Dendritic cell treated with granulocyte-macrophage colony-stimulating factor and Interleukin-4, amounts not matched to agents 40 ng/mL and 50 ng/mL, for 4 days (primary cell): ENCODE measurements at regions not wholly inside any gene's neighbourhood (a gene's known extent, or its start where the extent isn't known, plus 50 kb on each side); places are given as distances from the start of the nearest gene placed in this dataset.

Experiments
- H3K27ac Mint-ChIP-seq: one replicate; pipeline ENCODE4 v1.8.0; 2022; ENCODE audit warnings: mild to moderate bottlenecking, mixed read lengths
- H3K27me3 Mint-ChIP-seq: one replicate; pipeline ENCODE4 v1.8.0; 2022; ENCODE audit warnings: mild to moderate bottlenecking, mixed read lengths
- H3K36me3 Mint-ChIP-seq: one replicate; pipeline ENCODE4 v1.8.0; 2022; ENCODE audit warnings: low read depth, mixed read lengths
- H3K4me1 Mint-ChIP-seq: one replicate; pipeline ENCODE4 v1.8.0; 2022; ENCODE audit warnings: low read depth, mixed read lengths
- H3K4me3 Mint-ChIP-seq: one replicate; pipeline ENCODE4 v1.8.0; 2022; ENCODE audit warnings: mild to moderate bottlenecking, moderate library complexity, mixed read lengths
- H3K9me3 Mint-ChIP-seq: one replicate; pipeline ENCODE4 v1.8.0; 2022; ENCODE audit warnings: mixed read lengths
- intact Hi-C: fragments of 100-400 bp; cut with micrococcal nuclease; formaldehyde crosslinking; loops from one replicate; pipeline ENCODE4 v1.15.0; 2022

DNA sequence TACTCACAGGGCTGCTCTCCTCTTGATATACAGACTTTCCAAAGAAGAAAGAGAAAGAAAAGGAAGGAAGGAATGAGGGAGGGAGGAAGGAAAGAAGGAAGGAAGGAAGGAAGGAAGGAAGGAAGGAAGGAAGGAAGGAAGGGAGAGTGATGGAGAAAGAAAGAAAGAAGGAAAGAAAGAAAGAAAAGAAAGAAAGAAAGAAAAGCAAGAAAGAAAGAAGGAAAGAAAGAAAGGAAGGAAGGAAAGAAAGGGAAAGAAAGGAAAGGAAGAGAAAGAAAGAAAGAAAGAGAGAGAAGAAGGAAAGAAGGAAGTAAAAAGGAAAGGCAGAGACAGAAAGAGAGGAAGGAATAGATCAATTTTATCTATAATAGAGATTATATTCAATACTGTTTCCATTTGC lies 1257.4 kb downstream of the EPHA7 start:
- intact Hi-C loops = no loop called here

DNA sequence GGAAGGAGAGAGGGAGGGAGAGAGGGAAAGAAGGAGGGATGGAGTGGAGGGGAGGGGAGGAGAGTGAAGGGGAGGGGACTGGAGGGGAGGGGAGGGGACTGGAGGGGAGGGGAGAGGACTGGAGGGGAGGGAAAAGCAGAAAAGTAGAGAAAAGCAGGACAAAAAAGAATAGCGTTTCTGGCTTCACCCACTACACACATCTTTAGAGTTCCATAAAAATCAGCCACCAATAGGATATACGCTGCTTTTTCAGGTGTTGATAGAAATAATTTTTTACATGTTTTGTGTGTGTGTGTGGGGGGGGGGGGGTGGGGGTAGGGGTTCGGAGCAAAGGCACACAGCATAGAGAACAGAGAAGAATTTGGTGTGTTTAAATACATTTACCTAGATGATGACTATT lies 1259.1 kb downstream of the EPHA7 start:
- Mint-ChIP-seq H3K4me1 (no peaks in the 10 kb centered on the region), H3K36me3 (no peaks in the 10 kb centered on the region), H3K27ac (no peak overlapping the region), H3K4me3 (no peak overlapping the region), H3K27me3 (no peaks in the 10 kb centered on the region), H3K9me3 (peaks cover 7% of the 10 kb centered on the region)
- intact Hi-C loops = no loop called here

More for the DNA sequence above, 1257.4 kb downstream of the EPHA7 start:
- Mint-ChIP-seq H3K9me3 (peaks cover 7% of the 10 kb centered on the region), H3K27me3 (no peaks in the 10 kb centered on the region), H3K36me3 (no peaks in the 10 kb centered on the region), H3K4me3 (no peak overlapping the region), H3K4me1 (no peaks in the 10 kb centered on the region), H3K27ac (no peak overlapping the region)

DNA sequence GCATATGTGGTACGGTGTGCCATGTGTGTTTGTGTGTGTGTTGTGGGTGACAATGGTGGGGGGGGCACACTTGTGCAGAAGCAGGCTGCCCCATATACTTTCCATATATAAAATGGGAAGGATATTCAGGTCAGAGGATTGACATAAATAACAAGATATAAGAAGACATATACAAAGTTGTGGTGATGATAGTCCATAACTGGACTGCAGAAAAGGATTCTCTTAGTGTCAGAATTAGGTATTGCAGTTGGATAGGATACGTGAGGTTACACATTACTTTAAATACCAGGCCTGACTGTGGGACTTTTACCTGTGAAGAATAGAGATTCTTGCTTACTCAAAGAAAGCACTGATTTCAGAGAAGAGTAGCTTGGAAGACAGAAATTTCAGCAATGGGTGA lies 1260.3 kb downstream of the EPHA7 start:
- H3K9me3 Mint-ChIP-seq = peaks cover 7% of the 10 kb centered on the region
- intact Hi-C loops = no loop called here
- no peak overlapping the region for H3K4me3 Mint-ChIP-seq
- no peaks in the 10 kb centered on the region for H3K4me1 Mint-ChIP-seq
- H3K27ac Mint-ChIP-seq = no peak overlapping the region
- H3K27me3 Mint-ChIP-seq = no peaks in the 10 kb centered on the region
- no peaks in the 10 kb centered on the region for H3K36me3 Mint-ChIP-seq

DNA sequence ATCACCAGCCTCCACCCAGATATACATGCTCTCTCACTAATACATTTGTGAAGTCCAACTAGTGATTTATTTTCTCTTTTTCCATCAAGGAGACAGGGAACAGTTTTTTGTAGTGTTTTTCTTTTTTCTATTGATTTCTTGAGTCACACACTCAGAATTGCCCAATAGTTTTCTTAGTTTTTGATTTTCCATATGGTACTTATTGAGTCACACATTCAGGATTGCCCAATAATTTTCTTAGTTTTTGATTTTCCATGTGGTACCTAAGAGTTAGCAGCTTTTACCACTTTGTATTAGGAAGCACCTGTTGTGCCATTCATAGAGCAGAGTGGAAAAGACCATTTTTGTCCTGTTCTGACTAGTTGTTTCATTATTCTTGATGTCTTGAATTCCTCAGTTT lies 1268.8 kb downstream of the EPHA7 start:
- peaks cover 3% of the 10 kb centered on the region for H3K27me3 Mint-ChIP-seq

DNA sequence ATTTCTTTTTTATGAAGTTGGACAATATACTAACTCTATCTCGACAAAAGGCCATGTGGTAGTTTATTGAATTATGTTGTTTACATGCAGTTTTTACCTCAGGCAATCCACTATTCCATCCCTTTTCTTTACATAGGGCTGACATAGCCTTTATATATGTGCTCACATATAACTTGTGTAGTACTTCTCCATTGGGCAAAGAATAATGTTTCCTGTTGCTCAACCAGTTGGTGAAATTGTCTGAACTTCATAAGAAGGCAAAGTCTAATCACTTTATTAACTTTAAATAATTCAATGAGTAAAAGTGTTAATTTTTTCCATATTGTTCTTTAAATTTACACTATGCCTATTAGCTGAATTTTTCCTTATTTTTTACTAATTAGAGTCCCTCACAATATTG lies 1272.1 kb downstream of the EPHA7 start:
- Mint-ChIP-seq H3K36me3 (no peaks in the 10 kb centered on the region), H3K4me3 (no peak overlapping the region), H3K9me3 (no peaks in the 10 kb centered on the region), H3K27me3 (peaks cover 3% of the 10 kb centered on the region), H3K27ac (no peak overlapping the region), H3K4me1 (peaks cover 20% of the 10 kb centered on the region)
- intact Hi-C loops = no loop called here

More for the DNA sequence above, 1268.8 kb downstream of the EPHA7 start:
- H3K4me1 Mint-ChIP-seq = peaks cover 20% of the 10 kb centered on the region
- intact Hi-C loops = no loop called here
- H3K36me3 Mint-ChIP-seq = no peaks in the 10 kb centered on the region
- H3K9me3 Mint-ChIP-seq = no peaks in the 10 kb centered on the region
- H3K4me3 Mint-ChIP-seq = no peak overlapping the region
- H3K27ac Mint-ChIP-seq = no peak overlapping the region

DNA sequence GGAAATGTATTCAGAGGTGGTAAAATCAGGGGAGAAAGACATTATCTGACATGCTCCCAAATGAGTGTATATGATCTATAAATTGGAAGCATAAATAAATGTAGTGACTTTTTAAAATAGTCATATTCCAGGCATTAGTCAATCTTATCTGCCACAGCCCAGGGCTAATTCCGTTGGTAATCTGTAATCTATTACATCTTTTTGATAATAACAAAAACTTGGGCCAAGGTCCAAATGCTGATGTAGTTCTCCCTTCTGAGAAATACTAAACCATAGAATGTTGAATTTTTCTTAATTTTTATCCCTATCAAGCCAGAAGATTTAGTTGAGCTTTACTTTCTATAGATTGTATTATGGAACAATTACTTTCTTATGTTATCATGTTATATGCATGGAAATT lies 1279.8 kb downstream of the EPHA7 start:
- Mint-ChIP-seq H3K27me3 (no peaks in the 10 kb centered on the region), H3K4me1 (no peaks in the 10 kb centered on the region), H3K4me3 (no peak overlapping the region), H3K36me3 (no peaks in the 10 kb centered on the region), H3K27ac (no peak overlapping the region), H3K9me3 (no peaks in the 10 kb centered on the region)
- intact Hi-C loops = no loop called here

DNA sequence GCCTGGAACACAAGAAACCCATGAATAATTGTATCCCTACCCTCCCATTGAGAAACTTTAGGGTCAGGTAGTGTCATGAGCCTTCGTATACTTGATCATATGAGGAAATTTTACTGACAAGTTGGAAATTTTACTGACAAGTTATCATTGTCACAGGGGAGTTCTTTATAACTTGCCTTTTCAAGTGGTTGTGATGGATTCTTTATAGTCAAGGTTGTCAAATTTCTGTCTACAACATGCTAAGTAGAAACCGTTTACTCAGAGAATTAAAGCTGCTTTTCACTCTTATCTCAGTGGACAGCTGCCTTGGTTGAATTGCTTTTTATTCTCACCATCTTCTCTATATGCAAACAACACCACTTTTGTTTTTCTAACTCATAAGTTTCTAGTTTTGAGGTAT lies 1286.4 kb downstream of the EPHA7 start:
- Mint-ChIP-seq H3K27me3 (no peaks in the 10 kb centered on the region), H3K27ac (no peak overlapping the region), H3K4me1 (peaks cover 5% of the 10 kb centered on the region)

DNA sequence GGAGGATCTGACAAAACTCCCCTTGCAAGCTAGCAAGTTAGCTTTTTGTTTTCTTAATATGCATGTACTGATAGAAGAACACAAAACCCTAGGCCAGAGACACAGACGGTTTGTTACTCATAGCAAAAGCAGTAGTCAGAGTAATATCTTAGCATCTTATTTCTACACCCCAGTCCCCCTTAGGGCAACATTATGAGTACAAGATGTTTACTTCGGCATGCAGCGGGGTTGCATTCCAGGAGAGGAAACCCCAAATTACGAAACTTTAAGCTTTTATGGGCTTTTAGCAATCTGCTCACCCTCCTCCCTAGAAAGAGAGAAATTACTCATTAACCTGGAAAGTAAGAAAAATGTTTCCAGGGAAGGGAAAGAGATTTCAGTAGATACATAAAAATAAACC lies 1286.9 kb downstream of the EPHA7 start:
- Mint-ChIP-seq H3K9me3 (no peaks in the 10 kb centered on the region), H3K4me1 (peaks cover 8% of the 10 kb centered on the region), H3K27me3 (no peaks in the 10 kb centered on the region), H3K4me3 (no peak overlapping the region), H3K27ac (no peak overlapping the region), H3K36me3 (no peaks in the 10 kb centered on the region)
- intact Hi-C loops = no loop called here

More for the DNA sequence above, 1286.4 kb downstream of the EPHA7 start:
- Mint-ChIP-seq H3K9me3 (no peaks in the 10 kb centered on the region), H3K4me3 (no peak overlapping the region), H3K36me3 (no peaks in the 10 kb centered on the region)
- intact Hi-C loops = no loop called here

DNA sequence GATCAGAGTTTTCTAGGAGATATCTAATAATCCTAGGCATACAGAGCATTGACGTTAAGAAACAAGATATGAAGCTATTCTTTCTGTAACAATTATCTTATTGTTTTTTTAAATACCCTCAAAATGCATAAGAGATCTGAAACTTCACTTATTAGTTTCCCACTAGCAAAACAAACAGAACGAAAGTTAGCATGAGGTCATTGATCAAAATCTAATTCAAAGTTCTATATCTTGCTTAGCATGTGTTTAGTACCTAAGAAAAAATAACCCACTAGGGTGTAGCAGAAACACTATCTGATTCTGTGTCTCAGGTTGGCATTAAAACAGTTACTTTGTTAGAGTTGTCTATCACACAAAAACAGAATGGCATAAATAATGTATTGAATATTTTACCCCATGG lies 1288.4 kb downstream of the EPHA7 start:
- Mint-ChIP-seq H3K4me1 (peaks cover 15% of the 10 kb centered on the region), H3K4me3 (no peak overlapping the region), H3K9me3 (no peaks in the 10 kb centered on the region), H3K27ac (no peak overlapping the region), H3K36me3 (no peaks in the 10 kb centered on the region), H3K27me3 (no peaks in the 10 kb centered on the region)
- intact Hi-C loops = no loop called here

DNA sequence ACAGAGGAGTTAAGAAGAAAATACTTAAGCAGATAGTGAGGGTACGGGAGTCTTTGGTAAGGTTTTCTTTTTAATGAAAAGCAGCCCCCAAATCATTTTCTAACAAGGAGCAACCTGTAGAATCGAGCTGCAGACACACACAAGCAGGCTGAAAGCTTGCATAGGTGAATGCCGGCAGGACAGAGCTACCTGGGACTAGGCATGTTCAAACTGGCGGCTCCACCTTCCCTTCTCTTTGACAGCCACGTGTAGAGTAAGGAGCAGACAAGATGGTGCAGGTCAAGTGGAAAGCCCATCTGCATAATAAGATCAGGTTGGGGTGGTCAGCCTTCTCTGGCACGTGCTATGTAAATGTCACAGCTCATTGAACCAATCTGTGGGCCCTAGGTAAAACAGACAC lies 1292.4 kb downstream of the EPHA7 start:
- H3K27me3 Mint-ChIP-seq = no peaks in the 10 kb centered on the region
- no peak overlapping the region for H3K27ac Mint-ChIP-seq
- no peak overlapping the region for H3K4me3 Mint-ChIP-seq
- no peaks in the 10 kb centered on the region for H3K9me3 Mint-ChIP-seq
- H3K36me3 Mint-ChIP-seq = no peaks in the 10 kb centered on the region
- H3K4me1 Mint-ChIP-seq = peaks cover 20% of the 10 kb centered on the region
- intact Hi-C loops = no loop called here

DNA sequence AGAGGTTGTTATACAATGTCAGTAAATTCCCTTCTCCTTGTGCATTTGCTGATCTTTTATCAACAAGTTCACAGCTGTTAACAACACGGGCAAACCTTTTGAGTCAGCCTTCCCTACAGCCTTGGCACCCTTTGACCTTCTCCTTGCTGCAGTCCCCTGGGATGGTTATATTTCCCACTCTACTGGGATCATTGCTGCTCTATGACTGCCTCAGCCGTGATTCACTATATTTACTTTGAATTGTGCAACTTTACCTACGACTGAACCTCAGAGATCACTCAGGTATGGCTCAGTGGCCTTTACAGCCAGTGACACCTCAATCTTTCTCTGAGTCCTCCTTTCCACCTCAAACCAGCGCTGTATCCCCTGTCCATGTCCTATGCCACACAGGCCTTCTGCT lies 1293.3 kb downstream of the EPHA7 start:
- Mint-ChIP-seq H3K9me3 (no peaks in the 10 kb centered on the region), H3K4me3 (no peak overlapping the region), H3K27ac (no peak overlapping the region), H3K4me1 (peaks cover 20% of the 10 kb centered on the region), H3K27me3 (no peaks in the 10 kb centered on the region), H3K36me3 (no peaks in the 10 kb centered on the region)
- intact Hi-C loops = no loop called here

DNA sequence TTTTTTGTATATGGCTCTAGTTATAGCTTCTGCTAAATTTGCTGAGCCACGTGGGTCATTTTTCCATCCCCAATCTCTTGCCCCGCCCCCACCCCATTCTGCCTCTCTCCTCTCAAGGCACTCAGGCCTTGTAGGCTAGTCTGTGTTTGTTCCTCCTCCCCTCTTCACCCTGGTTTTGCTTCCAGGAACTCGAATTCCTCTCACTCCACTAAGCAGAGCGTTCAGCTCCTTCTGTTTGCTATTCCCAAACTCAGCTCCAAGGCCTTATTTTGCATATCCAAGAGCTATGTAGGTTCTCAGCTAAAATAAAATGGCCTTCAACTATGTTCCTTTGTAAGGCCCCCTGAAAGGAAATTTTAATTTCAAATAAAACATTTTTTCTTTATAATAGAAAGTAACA lies 1293.7 kb downstream of the EPHA7 start:
- Mint-ChIP-seq H3K27ac (no peak overlapping the region), H3K4me1 (peaks cover 20% of the 10 kb centered on the region), H3K36me3 (no peaks in the 10 kb centered on the region), H3K4me3 (no peak overlapping the region), H3K9me3 (no peaks in the 10 kb centered on the region), H3K27me3 (no peaks in the 10 kb centered on the region)
- intact Hi-C loops = no loop called here

DNA sequence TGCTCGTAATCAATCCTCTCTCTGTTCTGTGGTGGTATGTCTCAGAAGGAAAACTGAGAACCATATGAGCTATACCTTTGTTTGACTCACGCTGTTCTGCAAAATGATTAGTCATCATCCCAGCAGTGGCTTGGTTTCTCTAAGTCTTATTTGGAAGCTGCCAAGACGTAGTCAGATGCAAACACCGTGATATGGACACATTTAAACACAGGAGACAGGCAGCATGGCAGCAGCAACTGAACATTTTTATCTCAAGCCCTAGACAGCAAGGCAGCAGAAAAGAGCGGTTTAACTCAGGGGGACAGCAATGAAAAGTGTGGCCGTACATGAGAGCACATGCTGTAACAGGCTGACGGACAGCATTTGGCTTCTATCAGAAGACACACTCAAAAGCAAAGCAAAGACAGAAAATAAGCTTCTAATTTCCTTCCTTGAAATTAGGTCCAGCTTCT lies 1295.1 kb downstream of the EPHA7 start:
- Mint-ChIP-seq H3K27me3 (no peaks in the 10 kb centered on the region), H3K27ac (no peak overlapping the region), H3K36me3 (no peaks in the 10 kb centered on the region), H3K4me3 (no peak overlapping the region), H3K9me3 (no peaks in the 10 kb centered on the region), H3K4me1 (peaks cover 20% of the 10 kb centered on the region)
- intact Hi-C loops = no loop called here

DNA sequence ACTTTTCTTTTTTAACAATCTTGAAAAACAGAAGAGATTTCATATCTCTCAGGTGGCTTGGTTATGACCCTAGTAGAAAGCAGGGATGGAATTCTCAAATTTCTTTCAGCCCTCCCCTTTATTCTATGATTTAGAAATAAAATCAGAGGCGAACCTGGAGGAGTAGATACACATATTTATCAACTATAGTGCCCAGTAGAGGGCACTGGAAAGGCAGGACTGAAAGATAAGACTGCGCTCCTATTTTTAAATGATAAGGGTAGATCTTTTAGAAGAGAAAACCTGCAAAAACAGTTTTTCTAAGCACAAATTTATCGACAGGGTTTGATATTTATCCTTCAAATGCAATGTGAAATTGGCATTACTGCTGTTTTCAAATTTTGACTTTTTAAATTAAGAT lies 1296.6 kb downstream of the EPHA7 start:
- Mint-ChIP-seq H3K27me3 (no peaks in the 10 kb centered on the region), H3K9me3 (no peaks in the 10 kb centered on the region), H3K4me3 (no peak overlapping the region), H3K4me1 (peaks cover 13% of the 10 kb centered on the region), H3K27ac (no peak overlapping the region), H3K36me3 (no peaks in the 10 kb centered on the region)
- intact Hi-C loops = no loop called here

DNA sequence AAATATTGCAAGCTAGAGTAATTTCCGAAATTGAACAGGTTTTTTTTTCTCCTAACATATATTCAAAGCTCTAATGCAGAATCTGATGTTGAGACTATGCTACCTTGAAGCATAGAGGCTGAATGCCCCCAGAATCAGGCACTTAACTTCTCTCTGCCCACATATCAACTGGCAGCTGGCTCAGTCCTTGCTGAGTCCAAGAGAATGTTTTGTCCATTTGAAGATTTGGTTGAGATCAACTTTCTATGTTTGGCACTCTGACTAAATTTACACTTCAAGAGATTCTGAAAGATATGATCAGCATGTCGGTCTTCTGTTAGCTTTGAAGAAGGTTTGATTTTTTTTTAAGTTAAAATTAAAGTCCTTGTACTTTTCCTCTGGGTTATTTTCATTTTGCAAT lies 1298.1 kb downstream of the EPHA7 start:
- intact Hi-C loops = no loop called here
- no peak overlapping the region for H3K4me3 Mint-ChIP-seq
- H3K27me3 Mint-ChIP-seq = no peaks in the 10 kb centered on the region
- H3K27ac Mint-ChIP-seq = no peak overlapping the region
- H3K36me3 Mint-ChIP-seq = no peaks in the 10 kb centered on the region
- H3K4me1 Mint-ChIP-seq = peaks cover 8% of the 10 kb centered on the region
- no peaks in the 10 kb centered on the region for H3K9me3 Mint-ChIP-seq
